Calu3 (cell line): ENCODE measurements at regions not wholly inside any gene's neighbourhood (a gene's known extent, or its start where the extent isn't known, plus 50 kb on each side); places are given as distances from the start of the nearest gene placed in this dataset.

ENCODE experiments used
- BruUV-seq: library from RNA; stranded (reverse); fragments of 400-500 nt; replicated peaks from 2 replicates; lab custom pipeline; 2021; lab: Mats Ljungman, UMichigan
- CTCF ChIA-PET: fragments of 300-600 bp; sonication (Branson Sonifier 250); formaldehyde crosslinking; loops from one replicate; lab custom pipeline; 2022; ENCODE audit warnings: antibody characterized with exemption; lab: Charles Lee
- DNase-seq: peaks from one replicate; pipeline ENCODE4 v3.0.0; 2022
- H3K27ac Mint-ChIP-seq: one replicate; pipeline ENCODE4 v1.8.0; 2022; ENCODE audit warnings: mixed read lengths; ENCODE audit not compliant: unreplicated experiment
- H3K27me3 Mint-ChIP-seq: one replicate; pipeline ENCODE4 v1.8.0; 2022; ENCODE audit warnings: mixed read lengths; ENCODE audit not compliant: unreplicated experiment
- H3K36me3 Mint-ChIP-seq: one replicate; pipeline ENCODE4 v1.8.0; 2022; ENCODE audit warnings: mild to moderate bottlenecking, moderate library complexity, mixed read lengths; ENCODE audit not compliant: insufficient read depth, unreplicated experiment
- H3K4me1 Mint-ChIP-seq: one replicate; pipeline ENCODE4 v1.8.0; 2022; ENCODE audit warnings: mild to moderate bottlenecking, low read depth, mixed read lengths; ENCODE audit not compliant: unreplicated experiment
- H3K4me3 Mint-ChIP-seq: one replicate; pipeline ENCODE4 v1.8.0; 2022; ENCODE audit warnings: mild to moderate bottlenecking, low read depth, moderate library complexity, mixed read lengths; ENCODE audit not compliant: unreplicated experiment
- H3K9me3 Mint-ChIP-seq: one replicate; pipeline ENCODE4 v1.8.0; 2022; ENCODE audit warnings: low read depth, mixed read lengths; ENCODE audit not compliant: unreplicated experiment
- CTCF ChIP-seq: fragments of 200-600 bp; IDR thresholded peaks from one replicate; pipeline ENCODE4 v1.8.0; 2022; ENCODE audit warnings: antibody characterized with exemption; ENCODE audit not compliant: unreplicated experiment
- intact Hi-C: fragments of 100-400 bp; cut with micrococcal nuclease; formaldehyde crosslinking; loops from one replicate; pipeline ENCODE4 v1.10.0; 2022; ENCODE audit not compliant: unreplicated experiment

- intact Hi-C loops, result no loop called here
These were observed 171.0 kb upstream of the FOXN3 start for GRCh38 chr14:89588016-89588415.

GRCh38 chr14:89587136-89587420, 170.0 kb upstream of the FOXN3 start:
- H3K9me3 Mint-ChIP-seq, result peaks cover 3% of the 10 kb centered on the region
- H3K27ac Mint-ChIP-seq, result no peak overlapping the region
- peaks cover 24% of the 10 kb centered on the region for H3K27me3 Mint-ChIP-seq
- no peak overlapping the region for H3K4me3 Mint-ChIP-seq
- no peak for DNase-seq
- no peak for TF ChIP-seq CTCF
- CTCF ChIA-PET, result no interaction called here
- no TSS peak for BruUV-seq
- intact Hi-C loops, result no loop called here
- no peaks in the 10 kb centered on the region for H3K4me1 Mint-ChIP-seq
- H3K36me3 Mint-ChIP-seq, result no peaks in the 10 kb centered on the region

More at GRCh38 chr14:89588016-89588415, 171.0 kb upstream of the FOXN3 start:
- TF ChIP-seq CTCF, result no peak
- no peaks in the 10 kb centered on the region for H3K4me1 Mint-ChIP-seq
- CTCF ChIA-PET, result no interaction called here
- H3K27ac Mint-ChIP-seq, result no peak overlapping the region
- DNase-seq, result no peak
- no peak overlapping the region for H3K4me3 Mint-ChIP-seq
- H3K27me3 Mint-ChIP-seq, result peaks cover 31% of the 10 kb centered on the region
- no peaks in the 10 kb centered on the region for H3K36me3 Mint-ChIP-seq
- BruUV-seq, result no TSS peak
- H3K9me3 Mint-ChIP-seq, result peaks cover 5% of the 10 kb centered on the region

GRCh38 chr14:89586258-89587135, 169.5 kb upstream of the FOXN3 start:
- H3K27ac Mint-ChIP-seq, result no peak overlapping the region
- intact Hi-C loops, result no loop called here
- BruUV-seq, result no TSS peak
- CTCF ChIA-PET, result interaction anchor here (0.6 to 0.7 kb wide), 2 partner anchors 18 to 874 kb away, joined by 3 read pairs; no protein-coding TSS in a partner anchor
- TF ChIP-seq CTCF, result no peak
- no peak for DNase-seq
- no peaks in the 10 kb centered on the region for H3K4me1 Mint-ChIP-seq
- H3K27me3 Mint-ChIP-seq, result peaks cover 18% of the 10 kb centered on the region
- H3K36me3 Mint-ChIP-seq, result no peaks in the 10 kb centered on the region
- peaks cover 3% of the 10 kb centered on the region for H3K9me3 Mint-ChIP-seq
- H3K4me3 Mint-ChIP-seq, result no peak overlapping the region

GRCh38 chr14:89578156-89578555, 161.1 kb upstream of the FOXN3 start:
- TF ChIP-seq CTCF, result no peak
- BruUV-seq, result no TSS peak
- no peaks in the 10 kb centered on the region for H3K36me3 Mint-ChIP-seq
- no peak overlapping the region for H3K4me3 Mint-ChIP-seq
- peaks cover 16% of the 10 kb centered on the region for H3K27me3 Mint-ChIP-seq
- intact Hi-C loops, result no loop called here
- H3K27ac Mint-ChIP-seq, result no peak overlapping the region
- no peaks in the 10 kb centered on the region for H3K4me1 Mint-ChIP-seq
- CTCF ChIA-PET, result interaction anchor here (0.7 kb wide), 1 partner anchor 74 kb away, joined by 7 read pairs; no protein-coding TSS in a partner anchor
- no peaks in the 10 kb centered on the region for H3K9me3 Mint-ChIP-seq
- no peak for DNase-seq
